ENCODE measurements at regions not wholly inside any gene's neighbourhood (a gene's known extent, or its start where the extent isn't known, plus 50 kb on each side); places are given as distances from the start of the nearest gene placed in this dataset.

DNA sequence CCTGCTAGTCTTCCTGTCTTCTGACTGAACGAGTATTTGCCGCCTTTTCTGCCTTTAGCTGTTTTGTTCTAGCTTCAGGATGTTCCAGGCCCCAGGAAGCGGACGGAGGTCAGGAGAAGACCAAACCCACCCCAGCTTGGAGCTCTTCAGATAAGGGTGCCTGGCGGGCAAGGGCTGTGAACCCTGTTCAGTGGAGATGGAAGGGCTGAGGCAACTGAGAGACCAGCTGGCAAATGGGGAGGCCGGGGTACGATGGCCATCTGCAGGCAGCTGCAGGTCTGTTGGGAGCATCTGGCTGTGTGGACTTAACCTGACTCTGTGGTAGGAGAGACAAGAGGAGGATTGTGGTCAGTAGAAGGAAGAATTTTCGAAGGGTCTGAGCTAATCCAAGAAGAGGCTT, 95.6 kb downstream of the CHST1 start:
- TF ChIP-seq ZBTB7A (IDR thresholded peaks at IDR 0.05; ENCODE audit: low read depth) (no peak), FOXM1 (IDR thresholded peaks at IDR 0.05; ENCODE audit: borderline replicate concordance, low read depth) (no peak), TCF12 (IDR thresholded peaks at IDR 0.05; ENCODE audit: low read depth) (no peak), NFIC (IDR thresholded peaks at IDR 0.05) (no peak), TAF1 (IDR thresholded peaks at IDR 0.05; ENCODE audit: low read depth) (no peak), CREB1 (IDR thresholded peaks at IDR 0.05; ENCODE audit: low read depth) (no peak)
- TF ChIP-seq, protein P1, sequence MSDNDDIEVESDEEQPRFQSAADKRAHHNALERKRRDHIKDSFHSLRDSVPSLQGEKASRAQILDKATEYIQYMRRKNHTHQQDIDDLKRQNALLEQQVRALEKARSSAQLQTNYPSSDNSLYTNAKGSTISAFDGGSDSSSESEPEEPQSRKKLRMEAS (IDR thresholded peaks at IDR 0.05) = no peak
- TF ChIP-seq, protein P2, sequence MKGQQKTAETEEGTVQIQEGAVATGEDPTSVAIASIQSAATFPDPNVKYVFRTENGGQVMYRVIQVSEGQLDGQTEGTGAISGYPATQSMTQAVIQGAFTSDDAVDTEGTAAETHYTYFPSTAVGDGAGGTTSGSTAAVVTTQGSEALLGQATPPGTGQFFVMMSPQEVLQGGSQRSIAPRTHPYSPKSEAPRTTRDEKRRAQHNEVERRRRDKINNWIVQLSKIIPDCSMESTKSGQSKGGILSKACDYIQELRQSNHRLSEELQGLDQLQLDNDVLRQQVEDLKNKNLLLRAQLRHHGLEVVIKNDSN (IDR thresholded peaks at IDR 0.05) = no peak
- TF ChIP-seq, protein P3, sequence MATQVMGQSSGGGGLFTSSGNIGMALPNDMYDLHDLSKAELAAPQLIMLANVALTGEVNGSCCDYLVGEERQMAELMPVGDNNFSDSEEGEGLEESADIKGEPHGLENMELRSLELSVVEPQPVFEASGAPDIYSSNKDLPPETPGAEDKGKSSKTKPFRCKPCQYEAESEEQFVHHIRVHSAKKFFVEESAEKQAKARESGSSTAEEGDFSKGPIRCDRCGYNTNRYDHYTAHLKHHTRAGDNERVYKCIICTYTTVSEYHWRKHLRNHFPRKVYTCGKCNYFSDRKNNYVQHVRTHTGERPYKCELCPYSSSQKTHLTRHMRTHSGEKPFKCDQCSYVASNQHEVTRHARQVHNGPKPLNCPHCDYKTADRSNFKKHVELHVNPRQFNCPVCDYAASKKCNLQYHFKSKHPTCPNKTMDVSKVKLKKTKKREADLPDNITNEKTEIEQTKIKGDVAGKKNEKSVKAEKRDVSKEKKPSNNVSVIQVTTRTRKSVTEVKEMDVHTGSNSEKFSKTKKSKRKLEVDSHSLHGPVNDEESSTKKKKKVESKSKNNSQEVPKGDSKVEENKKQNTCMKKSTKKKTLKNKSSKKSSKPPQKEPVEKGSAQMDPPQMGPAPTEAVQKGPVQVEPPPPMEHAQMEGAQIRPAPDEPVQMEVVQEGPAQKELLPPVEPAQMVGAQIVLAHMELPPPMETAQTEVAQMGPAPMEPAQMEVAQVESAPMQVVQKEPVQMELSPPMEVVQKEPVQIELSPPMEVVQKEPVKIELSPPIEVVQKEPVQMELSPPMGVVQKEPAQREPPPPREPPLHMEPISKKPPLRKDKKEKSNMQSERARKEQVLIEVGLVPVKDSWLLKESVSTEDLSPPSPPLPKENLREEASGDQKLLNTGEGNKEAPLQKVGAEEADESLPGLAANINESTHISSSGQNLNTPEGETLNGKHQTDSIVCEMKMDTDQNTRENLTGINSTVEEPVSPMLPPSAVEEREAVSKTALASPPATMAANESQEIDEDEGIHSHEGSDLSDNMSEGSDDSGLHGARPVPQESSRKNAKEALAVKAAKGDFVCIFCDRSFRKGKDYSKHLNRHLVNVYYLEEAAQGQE (IDR thresholded peaks at IDR 0.05; ENCODE audit: low read depth) = no peak

DNA sequence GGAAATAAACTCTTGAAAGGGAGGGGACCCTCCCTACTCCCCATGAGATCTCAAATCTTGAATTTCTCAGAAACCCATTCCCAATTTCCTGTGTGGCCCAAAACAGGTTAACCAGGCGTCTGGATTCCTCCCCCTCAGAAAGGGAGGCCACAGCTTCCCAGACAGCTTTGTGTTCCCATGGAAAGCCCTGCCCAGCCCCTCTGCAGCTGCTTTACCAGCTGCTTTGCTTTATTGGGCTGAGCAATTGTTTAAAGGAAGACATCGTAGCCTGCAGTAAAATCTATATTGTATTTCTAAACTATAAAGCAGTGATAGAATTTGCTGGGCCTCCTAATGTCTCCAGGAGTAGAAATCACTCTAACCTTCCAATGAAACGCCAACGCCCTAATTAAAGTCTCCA, 97.4 kb downstream of the CHST1 start:
- TF ChIP-seq RAD21 (IDR thresholded peaks at IDR 0.05; ENCODE audit: low read depth) (no peak), NFIC (IDR thresholded peaks at IDR 0.05) (no peak), YY1 (IDR thresholded peaks at IDR 0.05; ENCODE audit: low read depth) (no peak), FOXM1 (IDR thresholded peaks at IDR 0.05; ENCODE audit: borderline replicate concordance, low read depth) (no peak), EP300 (IDR thresholded peaks at IDR 0.05; ENCODE audit: borderline replicate concordance) (no peak), TAF1 (IDR thresholded peaks at IDR 0.05; ENCODE audit: low read depth) (no peak), TEAD4 (IDR thresholded peaks at IDR 0.05) (no peak), CREB1 (IDR thresholded peaks at IDR 0.05; ENCODE audit: low read depth) (no peak), CEBPB (IDR thresholded peaks at IDR 0.05) (no peak), TCF12 (IDR thresholded peaks at IDR 0.05; ENCODE audit: low read depth) (no peak), ZBTB7A (IDR thresholded peaks at IDR 0.05; ENCODE audit: low read depth) (no peak), EGR1 (IDR thresholded peaks at IDR 0.05) (no peak)
- TF ChIP-seq, protein P1 (IDR thresholded peaks at IDR 0.05) = no peak
- TF ChIP-seq, protein P2 (IDR thresholded peaks at IDR 0.05) = no peak

DNA sequence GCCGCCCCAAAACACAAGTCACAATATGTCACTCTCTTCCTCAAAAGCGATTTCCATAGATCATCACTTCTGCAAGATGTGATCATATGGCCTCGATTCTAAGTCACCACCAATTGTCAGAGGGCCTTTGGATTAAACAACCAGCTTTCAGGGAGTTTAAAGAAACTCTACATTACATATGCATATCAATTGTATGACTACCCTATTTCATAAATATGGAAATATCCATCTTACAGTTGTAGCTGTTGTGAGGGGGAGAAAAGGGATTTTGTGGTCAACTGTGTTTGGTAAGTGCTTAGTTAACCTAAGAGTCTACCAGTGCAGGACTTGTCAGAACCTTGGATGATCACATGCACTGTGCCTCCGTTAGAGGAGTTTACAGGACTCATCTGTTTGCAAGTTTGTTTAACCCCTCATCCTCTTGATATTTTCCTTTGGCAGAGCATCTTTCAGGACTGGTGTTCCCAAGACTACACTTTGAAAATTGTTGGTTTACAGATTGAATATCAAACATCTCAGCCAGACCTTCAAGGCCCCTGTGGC, 99.9 kb downstream of the CHST1 start:
- no peak for TF ChIP-seq TAF1 (IDR thresholded peaks at IDR 0.05; ENCODE audit: low read depth)
- no peak for TF ChIP-seq TCF12 (IDR thresholded peaks at IDR 0.05; ENCODE audit: low read depth)
- TF ChIP-seq, protein P3 (IDR thresholded peaks at IDR 0.05; ENCODE audit: low read depth) = no peak
- no peak for TF ChIP-seq RAD21 (IDR thresholded peaks at IDR 0.05; ENCODE audit: low read depth)
- TF ChIP-seq, protein P2 (IDR thresholded peaks at IDR 0.05) = no peak
- TF ChIP-seq FOXM1 (IDR thresholded peaks at IDR 0.05; ENCODE audit: borderline replicate concordance, low read depth) = no peak
- TF ChIP-seq CREB1 (IDR thresholded peaks at IDR 0.05; ENCODE audit: low read depth) = no peak
- TF ChIP-seq YY1 (IDR thresholded peaks at IDR 0.05; ENCODE audit: low read depth) = no peak
- TF ChIP-seq ZBTB7A (IDR thresholded peaks at IDR 0.05; ENCODE audit: low read depth) = no peak
- TF ChIP-seq NFIC (IDR thresholded peaks at IDR 0.05) = no peak

DNA sequence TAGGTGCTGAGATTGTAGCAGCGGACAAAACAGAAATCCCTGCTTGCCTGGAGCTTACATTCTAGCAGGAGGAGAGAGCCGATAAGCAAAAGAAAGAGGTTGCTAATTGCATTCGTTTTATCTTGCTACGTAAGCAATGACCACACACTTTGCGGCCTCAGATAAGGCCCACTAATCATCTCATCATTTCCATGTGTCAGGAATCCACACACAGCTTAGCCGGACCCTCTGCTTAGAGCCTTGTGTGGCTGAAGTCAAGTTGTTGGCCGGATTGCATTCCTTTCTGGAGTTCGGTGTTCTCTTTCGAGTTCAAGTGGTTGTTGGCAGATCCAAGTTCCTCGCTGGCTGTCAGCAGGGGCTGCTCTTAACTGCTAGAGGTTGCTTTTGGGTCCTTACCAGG, 101.6 kb downstream of the CHST1 start:
- TF ChIP-seq, protein P1 (IDR thresholded peaks at IDR 0.05) = no peak
- TF ChIP-seq, protein P3 (IDR thresholded peaks at IDR 0.05; ENCODE audit: low read depth) = no peak
- TF ChIP-seq TCF12 (IDR thresholded peaks at IDR 0.05; ENCODE audit: low read depth) (no peak), CREB1 (IDR thresholded peaks at IDR 0.05; ENCODE audit: low read depth) (no peak), ZBTB7A (IDR thresholded peaks at IDR 0.05; ENCODE audit: low read depth) (no peak), NFIC (IDR thresholded peaks at IDR 0.05) (no peak), EGR1 (IDR thresholded peaks at IDR 0.05) (no peak), YY1 (IDR thresholded peaks at IDR 0.05; ENCODE audit: low read depth) (no peak), FOXM1 (IDR thresholded peaks at IDR 0.05; ENCODE audit: borderline replicate concordance, low read depth) (no peak), TAF1 (IDR thresholded peaks at IDR 0.05; ENCODE audit: low read depth) (no peak)
- TF ChIP-seq, protein P2 (IDR thresholded peaks at IDR 0.05) = no peak

All from Ishikawa (cell line).